H9 (cell line): ENCODE measurements at regions not wholly inside any gene's neighbourhood (a gene's known extent, or its start where the extent isn't known, plus 50 kb on each side); places are given as distances from the start of the nearest gene placed in this dataset.

Source experiments
- DNase-seq: peaks from one replicate; pipeline ENCODE4 v3.0.0-alpha.2; 2017
- H2AFZ ChIP-seq: one replicate; pipeline ENCODE4 v1.6.1; 2013; ENCODE audit warnings: mild to moderate bottlenecking, low read length, control low read depth, moderate library complexity
- H2AK5ac ChIP-seq: 2 replicates; pipeline ENCODE4 v1.6.1; 2013; ENCODE audit warnings: low read length, control low read depth, mixed read lengths; ENCODE audit not compliant: insufficient read length
- H2BK120ac ChIP-seq: one replicate; pipeline ENCODE4 v1.6.1; 2013; ENCODE audit warnings: low read depth, mild to moderate bottlenecking, low read length, control low read depth, inconsistent platforms; ENCODE audit not compliant: poor library complexity, severe bottlenecking
- H2BK12ac ChIP-seq: 2 replicates; pipeline ENCODE4 v1.6.1; 2013; ENCODE audit warnings: low read length, control low read depth, mixed read lengths, low read depth; ENCODE audit not compliant: insufficient read length
- H2BK15ac ChIP-seq: 2 replicates; pipeline ENCODE4 v1.6.1; 2013; ENCODE audit warnings: low read depth, low read length, control low read depth
- H2BK20ac ChIP-seq: one replicate; pipeline ENCODE4 v1.6.1; 2013; ENCODE audit warnings: low read depth, mild to moderate bottlenecking, low read length, control low read depth, inconsistent platforms; ENCODE audit not compliant: poor library complexity, severe bottlenecking
- H2BK5ac ChIP-seq: 2 replicates; pipeline ENCODE4 v1.6.1; 2013; ENCODE audit warnings: low read length, control low read depth, mixed read lengths; ENCODE audit not compliant: insufficient read length
- H3K14ac ChIP-seq: 2 replicates; pipeline ENCODE4 v1.6.1; 2013; ENCODE audit warnings: low read length, control low read depth; ENCODE audit not compliant: insufficient read depth
- H3K18ac ChIP-seq: 2 replicates; pipeline ENCODE4 v1.6.1; 2013; ENCODE audit warnings: low read depth, mild to moderate bottlenecking, mixed read lengths, low read length, control low read depth; ENCODE audit not compliant: insufficient read length
- H3K23ac ChIP-seq: 2 replicates; pipeline ENCODE4 v1.6.1; 2013; ENCODE audit warnings: low read length, control low read depth, mixed read lengths, low read depth; ENCODE audit not compliant: insufficient read length
- H3K23me2 ChIP-seq: 2 replicates; pipeline ENCODE4 v1.6.1; 2013; ENCODE audit warnings: low read depth, mild to moderate bottlenecking, mixed read lengths, low read length, control low read depth; ENCODE audit not compliant: insufficient read length, poor library complexity, severe bottlenecking
- H3K27ac ChIP-seq: 2 replicates; pipeline ENCODE4 v1.5.1; 2013; ENCODE audit warnings: low read length, control low read depth, mixed read lengths, low read depth; ENCODE audit not compliant: insufficient read length
- H3K27me3 ChIP-seq: 2 replicates; pipeline ENCODE4 v1.6.1; 2013; ENCODE audit warnings: low read length, control low read depth, inconsistent platforms; ENCODE audit not compliant: insufficient read depth
- H3K4ac ChIP-seq: 2 replicates; pipeline ENCODE4 v1.6.1; 2013; ENCODE audit warnings: low read depth, mild to moderate bottlenecking, control low read depth, inconsistent platforms, low read length, moderate library complexity
- H3K4me1 ChIP-seq: 2 replicates; pipeline ENCODE4 v1.6.1; 2013; ENCODE audit warnings: low read length, control low read depth, inconsistent platforms; ENCODE audit not compliant: insufficient read depth
- H3K4me2 ChIP-seq: 2 replicates; pipeline ENCODE4 v1.6.1; 2013; ENCODE audit warnings: low read length, control low read depth, mixed read lengths; ENCODE audit not compliant: insufficient read length, insufficient read depth
- H3K56ac ChIP-seq: 2 replicates; pipeline ENCODE4 v1.6.1; 2013; ENCODE audit warnings: low read depth, mild to moderate bottlenecking, mixed read lengths, low read length, control low read depth; ENCODE audit not compliant: insufficient read length
- H3K79me1 ChIP-seq: 2 replicates; pipeline ENCODE4 v1.6.1; 2013; ENCODE audit warnings: low read depth, mild to moderate bottlenecking, moderate library complexity, low read length, control low read depth, inconsistent platforms; ENCODE audit not compliant: insufficient read depth, poor library complexity, severe bottlenecking
- H3K79me2 ChIP-seq: 2 replicates; pipeline ENCODE4 v1.6.1; 2013; ENCODE audit warnings: low read length, control low read depth, inconsistent platforms; ENCODE audit not compliant: insufficient read depth
- H3K9ac ChIP-seq: 2 replicates; pipeline ENCODE4 v1.6.1; 2013; ENCODE audit warnings: low read length, control low read depth, mixed read lengths; ENCODE audit not compliant: insufficient read length; ENCODE audit errors: extremely low read depth
- H3K9me3 ChIP-seq: one replicate; pipeline ENCODE4 v1.6.1; 2013; ENCODE audit warnings: low read depth, low read length, inconsistent platforms; ENCODE audit not compliant: control insufficient read depth
- H3T11ph ChIP-seq: one replicate; pipeline ENCODE4 v1.6.1; 2013; ENCODE audit warnings: mild to moderate bottlenecking, low read length, control low read depth, inconsistent platforms
- H4K20me1 ChIP-seq: one replicate; pipeline ENCODE4 v1.6.1; 2013; ENCODE audit not compliant: control insufficient read depth, insufficient read length, insufficient read depth
- H4K5ac ChIP-seq: 2 replicates; pipeline ENCODE4 v1.6.1; 2013; ENCODE audit warnings: low read depth, mild to moderate bottlenecking, mixed read lengths, low read length, control low read depth; ENCODE audit not compliant: insufficient read length
- H4K8ac ChIP-seq: replicated peaks from 2 replicates; pipeline ENCODE4 v1.6.1; 2013; ENCODE audit warnings: low read length, control low read depth, mixed read lengths, low read depth; ENCODE audit not compliant: insufficient read length
- H4K91ac ChIP-seq: 2 replicates; pipeline ENCODE4 v1.6.1; 2013; ENCODE audit warnings: low read depth, mild to moderate bottlenecking, moderate library complexity, mixed read lengths, low read length, control low read depth; ENCODE audit not compliant: insufficient read length
- H3K27ac Mint-ChIP-seq, 3 experiments: 2 replicates in 2 of 3; 3 replicates in 1 of 3; pipeline ENCODE4 v1.8.0; 2020 to 2021; ENCODE audit warnings: mixed read lengths in 3 of 3, mild to moderate bottlenecking in 1 of 3, moderate library complexity in 1 of 3
- H3K27me3 Mint-ChIP-seq: 2 replicates; pipeline ENCODE4 v1.8.0; 2021; ENCODE audit warnings: low read depth, mild to moderate bottlenecking, moderate library complexity, mixed read lengths
- H3K36me3 Mint-ChIP-seq, 3 experiments: 2 replicates in 2 of 3; 3 replicates in 1 of 3; pipeline ENCODE4 v1.8.0; 2020 to 2021; ENCODE audit warnings: low read depth in 3 of 3, mixed read lengths in 3 of 3; ENCODE audit not compliant: insufficient read depth in 1 of 3
- H3K4me1 Mint-ChIP-seq, 2 experiments: 2 replicates each; pipeline ENCODE4 v1.8.0; 2020; ENCODE audit warnings: mixed read lengths in 2 of 2
- H3K4me3 Mint-ChIP-seq, 2 experiments: 2 replicates in 1 of 2; 3 replicates in 1 of 2; pipeline ENCODE4 v1.8.0; 2020 to 2021; ENCODE audit warnings: mild to moderate bottlenecking in 2 of 2, mixed read lengths in 2 of 2, moderate library complexity in 1 of 2
- H3K9me3 Mint-ChIP-seq, 2 experiments: 2 replicates in 1 of 2; 3 replicates in 1 of 2; pipeline ENCODE4 v1.8.0; 2020; ENCODE audit warnings: mild to moderate bottlenecking in 2 of 2, mixed read lengths in 2 of 2, moderate library complexity in 1 of 2
- WGBS: extraction: QIAGEN DNeasy Blood & Tissue Kit; methylation state at CpG from one replicate; pipeline ENCODE4 v1.1.7; 2013; ENCODE audit warnings: missing lambda C conversion rate, low lambda C conversion rate, mixed read lengths; ENCODE audit not compliant: insufficient read length; ENCODE audit errors: extremely low coverage; 5-methylcytosine and 5-hydroxymethylcytosine counted together
- TF ChIP-seq, protein P1 (sequence below): fragments of 200-600 bp; sonication (generic); conservative IDR thresholded peaks from 3 replicates; pipeline ENCODE4 v1.8.0; 2021; ENCODE audit warnings: antibody characterized with exemption, mild to moderate bottlenecking

- H3K9me3 Mint-ChIP-seq: peaks cover 47 to 54% of the 10 kb centered on the region in 2 experiments
- Histone ChIP-seq H3K4me2 (no peak overlapping the region), H2AFZ (no peak overlapping the region), H2BK12ac (no peak overlapping the region), H3K79me2 (no peaks in the 10 kb centered on the region), H3K27ac (no peak overlapping the region), H4K20me1 (no peaks in the 10 kb centered on the region), H3K14ac (no peak overlapping the region), H3K9me3 (peaks cover 6% of the 10 kb centered on the region), H3K27me3 (no peaks in the 10 kb centered on the region), H3K4me1 (no peaks in the 10 kb centered on the region), H2BK20ac (no peak overlapping the region), H4K8ac (no peak overlapping the region), H2AK5ac (no peak overlapping the region), H2BK15ac (no peak overlapping the region), H3K9ac (no peak overlapping the region), H4K91ac (no peak overlapping the region), H3K79me1 (no peaks in the 10 kb centered on the region), H3K56ac (no peak overlapping the region), H2BK5ac (no peak overlapping the region), H3K23ac (no peak overlapping the region), H3K4ac (no peak overlapping the region), H3K23me2 (no peaks in the 10 kb centered on the region), H4K5ac (no peak overlapping the region), H2BK120ac (no peak overlapping the region), H3K18ac (no peak overlapping the region), H3T11ph (no peak overlapping the region)
- no peak for DNase-seq
- TF ChIP-seq, protein P1, sequence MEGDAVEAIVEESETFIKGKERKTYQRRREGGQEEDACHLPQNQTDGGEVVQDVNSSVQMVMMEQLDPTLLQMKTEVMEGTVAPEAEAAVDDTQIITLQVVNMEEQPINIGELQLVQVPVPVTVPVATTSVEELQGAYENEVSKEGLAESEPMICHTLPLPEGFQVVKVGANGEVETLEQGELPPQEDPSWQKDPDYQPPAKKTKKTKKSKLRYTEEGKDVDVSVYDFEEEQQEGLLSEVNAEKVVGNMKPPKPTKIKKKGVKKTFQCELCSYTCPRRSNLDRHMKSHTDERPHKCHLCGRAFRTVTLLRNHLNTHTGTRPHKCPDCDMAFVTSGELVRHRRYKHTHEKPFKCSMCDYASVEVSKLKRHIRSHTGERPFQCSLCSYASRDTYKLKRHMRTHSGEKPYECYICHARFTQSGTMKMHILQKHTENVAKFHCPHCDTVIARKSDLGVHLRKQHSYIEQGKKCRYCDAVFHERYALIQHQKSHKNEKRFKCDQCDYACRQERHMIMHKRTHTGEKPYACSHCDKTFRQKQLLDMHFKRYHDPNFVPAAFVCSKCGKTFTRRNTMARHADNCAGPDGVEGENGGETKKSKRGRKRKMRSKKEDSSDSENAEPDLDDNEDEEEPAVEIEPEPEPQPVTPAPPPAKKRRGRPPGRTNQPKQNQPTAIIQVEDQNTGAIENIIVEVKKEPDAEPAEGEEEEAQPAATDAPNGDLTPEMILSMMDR: no peak
- 0 out of 2 replicates have a peak, but pooled peaks cover 1% of the 10 kb centered on the region for H3K27me3 Mint-ChIP-seq
- H3K27ac Mint-ChIP-seq: no peak overlapping the region
- no peak overlapping the region for H3K4me3 Mint-ChIP-seq
- no CpG with 5 or more reads among the region's 2 CpGs for WGBS
- peaks cover 15 to 24% of the 10 kb centered on the region in 2 experiments for H3K4me1 Mint-ChIP-seq
- peaks cover 18 to 28% (median 21%) of the 10 kb centered on the region in 3 experiments; a peak in 6 of 7 replicates for H3K36me3 Mint-ChIP-seq
Measured at GRCh38 chr12:131323879-131324278, 370.2 kb downstream of the ADGRD1 start.
